ENCODE measurements at regions not wholly inside any gene's neighbourhood (a gene's known extent, or its start where the extent isn't known, plus 50 kb on each side); places are given as distances from the start of the nearest gene placed in this dataset.

DNA sequence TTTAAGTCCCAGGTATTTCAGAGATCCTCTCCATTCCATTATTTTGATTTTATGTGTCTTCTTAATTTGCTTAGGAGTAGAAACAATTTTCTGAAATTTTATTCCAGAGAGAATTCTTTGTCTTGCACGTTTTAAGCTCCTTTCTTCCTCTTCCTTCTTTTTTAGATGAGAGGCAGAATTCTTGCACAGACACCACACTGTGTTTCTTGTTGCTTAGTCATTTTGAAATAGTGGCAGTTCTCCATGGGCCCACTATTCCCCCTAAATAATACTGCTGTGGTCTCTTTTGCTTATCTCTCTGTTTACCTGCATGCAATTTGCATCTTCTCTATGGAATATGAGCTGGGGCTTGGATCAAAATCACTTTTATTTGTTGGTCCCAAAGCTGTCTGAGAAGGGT lies 54.3 kb upstream of the WAC start:
- no peaks in the 10 kb centered on the region for H3K27me3 ChIP-seq (replicated peaks; ENCODE audit: insufficient read depth, low read length)
- H3K36me3 ChIP-seq (replicated peaks; ENCODE audit: insufficient read depth, low read length) = no peaks in the 10 kb centered on the region
- H3K79me2 ChIP-seq (ENCODE audit: low read length) = no peaks in the 10 kb centered on the region
- no peak overlapping the region for H3K4me3 ChIP-seq (ENCODE audit: low read length)
- H3K27ac ChIP-seq (ENCODE audit: low read length) = no peak overlapping the region
- TF ChIP-seq EZH2phosphoT487 (IDR thresholded peaks at IDR 0.05; ENCODE audit: low read length) (no peak), EZH2 (optimal IDR thresholded peaks at IDR 0.05; ENCODE audit: low read depth, low read length) (no peak)
- TF ChIP-seq, protein P1, sequence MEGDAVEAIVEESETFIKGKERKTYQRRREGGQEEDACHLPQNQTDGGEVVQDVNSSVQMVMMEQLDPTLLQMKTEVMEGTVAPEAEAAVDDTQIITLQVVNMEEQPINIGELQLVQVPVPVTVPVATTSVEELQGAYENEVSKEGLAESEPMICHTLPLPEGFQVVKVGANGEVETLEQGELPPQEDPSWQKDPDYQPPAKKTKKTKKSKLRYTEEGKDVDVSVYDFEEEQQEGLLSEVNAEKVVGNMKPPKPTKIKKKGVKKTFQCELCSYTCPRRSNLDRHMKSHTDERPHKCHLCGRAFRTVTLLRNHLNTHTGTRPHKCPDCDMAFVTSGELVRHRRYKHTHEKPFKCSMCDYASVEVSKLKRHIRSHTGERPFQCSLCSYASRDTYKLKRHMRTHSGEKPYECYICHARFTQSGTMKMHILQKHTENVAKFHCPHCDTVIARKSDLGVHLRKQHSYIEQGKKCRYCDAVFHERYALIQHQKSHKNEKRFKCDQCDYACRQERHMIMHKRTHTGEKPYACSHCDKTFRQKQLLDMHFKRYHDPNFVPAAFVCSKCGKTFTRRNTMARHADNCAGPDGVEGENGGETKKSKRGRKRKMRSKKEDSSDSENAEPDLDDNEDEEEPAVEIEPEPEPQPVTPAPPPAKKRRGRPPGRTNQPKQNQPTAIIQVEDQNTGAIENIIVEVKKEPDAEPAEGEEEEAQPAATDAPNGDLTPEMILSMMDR (IDR thresholded peaks at IDR 0.05; ENCODE audit: low read length) = no peak
- H3K9ac ChIP-seq (ENCODE audit: low read length) = no peak overlapping the region
- H3F3A ChIP-seq (ENCODE audit: insufficient read depth, low read length) = no peaks in the 10 kb centered on the region
- no peak overlapping the region for H2AFZ ChIP-seq (ENCODE audit: low read length)
- H3K9me2 ChIP-seq (replicated peaks; ENCODE audit: insufficient read depth, low read length) = no peaks in the 10 kb centered on the region
- DNase-seq = no peak
- H3K4me2 ChIP-seq (ENCODE audit: low read depth, low read length) = no peak overlapping the region
- no peaks in the 10 kb centered on the region for H3K9me3 ChIP-seq (replicated peaks; ENCODE audit: insufficient read depth, low read length)
- no peaks in the 10 kb centered on the region for H3K4me1 ChIP-seq (ENCODE audit: low read length)
- H4K20me1 ChIP-seq (ENCODE audit: insufficient read depth, low read length) = no peaks in the 10 kb centered on the region

DNA sequence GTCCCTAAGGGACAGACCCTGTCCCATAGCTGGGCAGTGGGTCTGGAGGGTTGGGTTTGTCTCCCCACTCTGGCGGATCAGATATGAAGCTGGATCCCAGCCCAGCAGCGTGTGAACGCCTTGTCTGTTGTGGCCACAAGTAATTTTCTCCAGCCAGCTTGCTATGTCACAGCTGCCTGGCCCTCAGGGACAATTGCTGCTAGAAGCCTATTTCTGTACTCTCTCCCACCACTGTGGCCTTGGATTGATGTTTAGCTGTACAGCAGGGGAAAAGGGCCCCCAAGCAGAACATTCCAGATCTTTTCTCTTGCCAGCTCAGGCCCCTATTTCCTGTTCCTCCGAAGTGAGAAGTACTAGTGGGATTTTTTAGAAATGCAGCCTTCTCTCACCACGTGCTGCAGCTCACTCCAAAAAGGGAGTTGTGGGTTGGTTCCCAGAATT lies 53.5 kb upstream of the WAC start:
- Histone ChIP-seq H3F3A (ENCODE audit: insufficient read depth, low read length) (no peaks in the 10 kb centered on the region), H3K4me3 (ENCODE audit: low read length) (no peak overlapping the region), H3K27ac (ENCODE audit: low read length) (no peak overlapping the region), H3K36me3 (replicated peaks; ENCODE audit: insufficient read depth, low read length) (no peaks in the 10 kb centered on the region), H2AFZ (ENCODE audit: low read length) (no peak overlapping the region), H3K9ac (ENCODE audit: low read length) (no peak overlapping the region), H3K79me2 (ENCODE audit: low read length) (no peaks in the 10 kb centered on the region), H3K4me2 (ENCODE audit: low read depth, low read length) (no peak overlapping the region), H3K27me3 (replicated peaks; ENCODE audit: insufficient read depth, low read length) (no peaks in the 10 kb centered on the region), H3K9me3 (replicated peaks; ENCODE audit: insufficient read depth, low read length) (no peaks in the 10 kb centered on the region), H3K4me1 (ENCODE audit: low read length) (no peaks in the 10 kb centered on the region), H4K20me1 (ENCODE audit: insufficient read depth, low read length) (no peaks in the 10 kb centered on the region), H3K9me2 (replicated peaks; ENCODE audit: insufficient read depth, low read length) (no peaks in the 10 kb centered on the region)
- no peak for DNase-seq
- TF ChIP-seq EZH2phosphoT487 (IDR thresholded peaks at IDR 0.05; ENCODE audit: low read length) (no peak), EZH2 (optimal IDR thresholded peaks at IDR 0.05; ENCODE audit: low read depth, low read length) (no peak)
- TF ChIP-seq, protein P1 (IDR thresholded peaks at IDR 0.05; ENCODE audit: low read length) = no peak

DNA sequence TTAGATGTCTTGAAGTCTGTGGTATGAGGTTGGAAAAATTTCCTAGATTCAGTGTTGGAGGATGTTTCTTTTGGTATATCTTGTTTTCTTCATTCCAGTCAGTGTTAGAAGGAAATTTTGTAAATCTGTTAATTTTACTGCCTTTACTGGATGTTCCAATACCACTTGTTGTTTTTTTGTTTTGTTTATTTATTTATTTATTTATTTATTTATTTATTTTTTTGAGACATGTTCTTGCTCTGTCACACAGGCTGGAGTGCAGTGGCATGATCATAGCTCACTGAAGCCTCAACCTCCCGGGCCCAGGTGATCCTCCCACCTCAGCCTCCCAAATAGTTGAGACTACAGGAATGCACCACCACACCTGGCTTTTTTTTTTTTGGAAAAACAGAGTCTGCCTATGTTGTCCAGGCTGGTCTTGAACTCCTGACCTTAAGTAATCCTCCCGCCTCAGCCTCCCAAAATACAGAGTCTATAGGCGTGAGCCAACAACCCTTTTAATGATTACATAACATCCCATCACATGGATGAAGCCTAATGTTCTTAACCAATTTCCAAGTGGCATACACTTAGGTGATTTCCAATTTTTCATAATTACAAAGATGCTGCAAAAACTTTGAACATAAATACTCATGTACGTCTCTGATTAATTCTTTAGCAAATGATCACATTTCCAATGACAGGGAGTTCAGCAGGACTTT lies 52.8 kb upstream of the WAC start:
- H3K36me3 ChIP-seq (replicated peaks; ENCODE audit: insufficient read depth, low read length) = no peaks in the 10 kb centered on the region
- H3K27me3 ChIP-seq (replicated peaks; ENCODE audit: insufficient read depth, low read length) = no peaks in the 10 kb centered on the region
- H3K9me3 ChIP-seq (replicated peaks; ENCODE audit: insufficient read depth, low read length) = no peaks in the 10 kb centered on the region
- H3K4me3 ChIP-seq (ENCODE audit: low read length) = no peak overlapping the region
- no peak for TF ChIP-seq EZH2 (optimal IDR thresholded peaks at IDR 0.05; ENCODE audit: low read depth, low read length)
- TF ChIP-seq, protein P1 (IDR thresholded peaks at IDR 0.05; ENCODE audit: low read length) = no peak
- TF ChIP-seq EZH2phosphoT487 (IDR thresholded peaks at IDR 0.05; ENCODE audit: low read length) = no peak
- H3K4me1 ChIP-seq (ENCODE audit: low read length) = no peaks in the 10 kb centered on the region
- no peak overlapping the region for H3K4me2 ChIP-seq (ENCODE audit: low read depth, low read length)
- DNase-seq = no peak
- no peaks in the 10 kb centered on the region for H3K9me2 ChIP-seq (replicated peaks; ENCODE audit: insufficient read depth, low read length)
- no peaks in the 10 kb centered on the region for H3F3A ChIP-seq (ENCODE audit: insufficient read depth, low read length)
- no peak overlapping the region for H2AFZ ChIP-seq (ENCODE audit: low read length)
- H4K20me1 ChIP-seq (ENCODE audit: insufficient read depth, low read length) = no peaks in the 10 kb centered on the region
- H3K27ac ChIP-seq (ENCODE audit: low read length) = no peak overlapping the region
- no peaks in the 10 kb centered on the region for H3K79me2 ChIP-seq (ENCODE audit: low read length)
- H3K9ac ChIP-seq (ENCODE audit: low read length) = no peak overlapping the region
